NCI-H510A (cell line): ENCODE measurements at regions not wholly inside any gene's neighbourhood (a gene's known extent, or its start where the extent isn't known, plus 50 kb on each side); places are given as distances from the start of the nearest gene placed in this dataset.

Experiments used
- DNase-seq: peaks from one replicate; lab custom pipeline; 2025; lab: John Stamatoyannopoulos, UW

GRCh38 chr3:115525731-115526130 lies 97.6 kb upstream of the GAP43 start:
- no peak for DNase-seq

GRCh38 chr3:115533218-115533617 lies 90.1 kb upstream of the GAP43 start:
- no peak for DNase-seq

- DNase-seq, result no peak
These were observed 87.1 kb upstream of the GAP43 start for GRCh38 chr3:115536171-115536570.

- no peak for DNase-seq
These were observed 85.6 kb upstream of the GAP43 start for GRCh38 chr3:115537669-115538068.

GRCh38 chr3:115547207-115547606 lies 76.1 kb upstream of the GAP43 start:
- no peak for DNase-seq

GRCh38 chr3:115548611-115549010 lies 74.7 kb upstream of the GAP43 start:
- no peak for DNase-seq

- no peak for DNase-seq
These were observed 74.2 kb upstream of the GAP43 start for GRCh38 chr3:115549071-115549470.

GRCh38 chr3:115550285-115550761 lies 73.0 kb upstream of the GAP43 start:
- DNase-seq, result no peak

GRCh38 chr3:115551016-115551415 lies 72.3 kb upstream of the GAP43 start:
- no peak for DNase-seq

GRCh38 chr3:115552007-115552406 lies 71.3 kb upstream of the GAP43 start:
- no peak for DNase-seq

GRCh38 chr3:115553796-115554486 lies 69.4 kb upstream of the GAP43 start:
- no peak for DNase-seq

- no peak for DNase-seq
These were observed 68.9 kb upstream of the GAP43 start for GRCh38 chr3:115554487-115554807.

GRCh38 chr3:115562636-115563267 lies 60.6 kb upstream of the GAP43 start:
- no peak for DNase-seq

- DNase-seq, result no peak
These were observed 59.3 kb upstream of the GAP43 start for GRCh38 chr3:115563984-115564383.

- DNase-seq, result no peak
These were observed 51.9 kb upstream of the GAP43 start for GRCh38 chr3:115571413-115571812.
